SU-DHL-6 (cell line): ENCODE measurements at regions not wholly inside any gene's neighbourhood (a gene's known extent, or its start where the extent isn't known, plus 50 kb on each side); places are given as distances from the start of the nearest gene placed in this dataset.

Experiments used
- H2AFZ ChIP-seq: fragments of 200-600 bp; sonication (generic); 2 replicates; pipeline ENCODE4 v1.6.1; 2014; ENCODE audit warnings: low read depth, mild to moderate bottlenecking, moderate library complexity, mixed read lengths, antibody characterized with exemption, low read length; ENCODE audit not compliant: severe bottlenecking
- H3F3A ChIP-seq: fragments of 200-600 bp; shearing (Covaris generic); 2 replicates; pipeline ENCODE4 v1.6.0; 2016; ENCODE audit warnings: antibody characterized with exemption, mild to moderate bottlenecking; ENCODE audit not compliant: insufficient read depth
- H3K27ac ChIP-seq: fragments of 200-600 bp; sonication (generic); 2 replicates; pipeline ENCODE4 v1.5.1; 2016; ENCODE audit warnings: low read depth, mild to moderate bottlenecking, low read length, moderate library complexity, mixed read lengths
- H3K27me3 ChIP-seq: fragments of 200-600 bp; sonication (generic), shearing (Covaris generic); 2 replicates; pipeline ENCODE4 v1.6.0; 2014; ENCODE audit warnings: mild to moderate bottlenecking, low read length
- H3K36me3 ChIP-seq: fragments of 200-600 bp; sonication (generic); 2 replicates; pipeline ENCODE4 v1.6.1; 2014; ENCODE audit warnings: mild to moderate bottlenecking, low read length, mixed read lengths
- H3K4me2 ChIP-seq: fragments of 300-600, 200-600 bp; shearing (Covaris generic), sonication (generic); 2 replicates; pipeline ENCODE4 v1.6.0; 2014; ENCODE audit warnings: low read length, low read depth, mild to moderate bottlenecking; ENCODE audit not compliant: poor library complexity, severe bottlenecking
- H3K4me3 ChIP-seq: fragments of 200-600 bp; sonication (generic); 2 replicates; pipeline ENCODE4 v1.5.1; 2014; ENCODE audit warnings: antibody characterized with exemption, low read length, mild to moderate bottlenecking, mixed read lengths; ENCODE audit not compliant: insufficient read depth, poor library complexity, severe bottlenecking
- H3K79me2 ChIP-seq: fragments of 200-600 bp; sonication (generic); 2 replicates; pipeline ENCODE4 v1.6.1; 2014; ENCODE audit warnings: mild to moderate bottlenecking, low read length, moderate library complexity; ENCODE audit not compliant: insufficient read depth
- H3K9ac ChIP-seq: fragments of 200-600 bp; sonication (generic); 2 replicates; pipeline ENCODE4 v1.7.0; 2014; ENCODE audit warnings: mild to moderate bottlenecking, low read length
- H3K9me2 ChIP-seq: fragments of 200-600 bp; sonication (generic); replicated peaks from 2 replicates; pipeline ENCODE4 v1.6.1; 2014; ENCODE audit warnings: low read length; ENCODE audit not compliant: insufficient read depth
- H3K9me3 ChIP-seq: fragments of 200-600 bp; sonication (generic); 2 replicates; pipeline ENCODE4 v1.6.1; 2014; ENCODE audit warnings: low read length, mixed read lengths; ENCODE audit not compliant: insufficient read depth
- H4K20me1 ChIP-seq: fragments of 200-600 bp; sonication (generic); 2 replicates; pipeline ENCODE4 v1.6.1; 2014; ENCODE audit warnings: low read depth, mild to moderate bottlenecking, antibody characterized with exemption, low read length, moderate library complexity, mixed read lengths
- EZH2phosphoT487 ChIP-seq: fragments of 200-600 bp; sonication (generic), shearing (Covaris generic); conservative IDR thresholded peaks from 2 replicates; pipeline ENCODE4 v1.6.1; 2018; ENCODE audit warnings: mild to moderate bottlenecking, antibody characterized with exemption, low read length, moderate library complexity, mixed read lengths
- TF ChIP-seq, protein P1 (sequence below): fragments of 200-600 bp; sonication (generic); IDR thresholded peaks from one replicate; pipeline ENCODE4 v1.5.1; 2017; ENCODE audit warnings: antibody characterized with exemption, mild to moderate bottlenecking, low read length, moderate library complexity; ENCODE audit not compliant: insufficient read depth, poor library complexity, severe bottlenecking

DNA sequence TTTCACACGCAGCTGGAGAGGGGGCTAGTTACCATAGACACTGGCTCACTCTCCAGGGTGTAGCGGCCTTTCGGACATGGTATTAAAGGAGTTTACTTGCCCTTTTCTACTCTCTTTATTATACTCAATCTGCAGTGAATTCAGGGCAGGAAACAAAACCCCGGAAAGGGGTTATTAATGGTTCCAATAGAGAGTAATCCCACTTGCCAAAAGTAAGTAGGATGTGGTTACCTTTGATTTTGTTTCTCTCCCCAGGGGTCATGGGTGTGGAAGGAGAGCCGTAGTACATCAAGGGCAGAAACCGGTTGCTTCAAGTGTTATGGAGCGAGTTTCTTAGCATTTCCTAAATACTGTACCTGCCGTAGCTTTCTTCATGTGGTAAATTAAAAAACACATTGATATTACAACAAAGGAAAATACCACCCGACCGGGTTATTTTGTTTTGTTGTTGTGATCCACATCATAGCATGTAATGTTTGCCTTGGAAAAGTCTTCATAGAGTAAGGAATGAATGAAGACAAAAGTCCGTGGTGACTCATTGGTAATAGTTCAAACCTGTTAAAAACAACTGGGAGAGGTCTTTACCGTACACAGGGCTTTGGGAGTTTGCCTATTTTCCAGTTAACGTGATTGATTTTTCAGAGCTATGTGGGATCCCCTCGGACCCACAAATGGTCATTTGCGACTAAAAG lies 71.5 kb downstream of the SLC4A3 start:
- Histone ChIP-seq H3K27ac (no peak overlapping the region), H3K79me2 (no peaks in the 10 kb centered on the region)

DNA sequence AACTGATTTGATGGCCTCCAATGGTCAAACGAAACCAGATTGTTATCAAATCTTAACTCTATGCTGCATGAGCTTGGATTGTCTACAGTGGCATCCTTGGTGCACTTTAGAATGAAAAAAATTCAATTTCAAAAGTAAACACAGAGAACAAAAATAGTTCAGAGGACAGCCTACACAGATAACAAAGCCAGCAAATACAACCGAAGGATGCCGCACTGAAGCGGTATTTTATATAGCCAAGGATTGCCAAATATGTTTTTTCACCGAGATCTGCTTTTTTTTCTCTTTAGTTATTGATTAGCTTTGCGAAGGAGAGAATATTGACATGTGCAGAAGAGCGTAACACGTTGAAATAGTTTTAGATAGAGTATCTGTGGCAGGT lies 72.0 kb downstream of the SLC4A3 start:
- Histone ChIP-seq H3K27ac (no peak overlapping the region), H3K9ac (no peak overlapping the region), H3K9me2 (no peaks in the 10 kb centered on the region), H3K4me3 (no peak overlapping the region), H4K20me1 (no peaks in the 10 kb centered on the region), H3F3A (no peaks in the 10 kb centered on the region), H3K9me3 (no peaks in the 10 kb centered on the region), H2AFZ (no peak overlapping the region), H3K4me2 (no peak overlapping the region), H3K27me3 (no peaks in the 10 kb centered on the region), H3K79me2 (no peaks in the 10 kb centered on the region), H3K36me3 (no peaks in the 10 kb centered on the region)
- TF ChIP-seq EZH2phosphoT487: no peak
- TF ChIP-seq, protein P1, sequence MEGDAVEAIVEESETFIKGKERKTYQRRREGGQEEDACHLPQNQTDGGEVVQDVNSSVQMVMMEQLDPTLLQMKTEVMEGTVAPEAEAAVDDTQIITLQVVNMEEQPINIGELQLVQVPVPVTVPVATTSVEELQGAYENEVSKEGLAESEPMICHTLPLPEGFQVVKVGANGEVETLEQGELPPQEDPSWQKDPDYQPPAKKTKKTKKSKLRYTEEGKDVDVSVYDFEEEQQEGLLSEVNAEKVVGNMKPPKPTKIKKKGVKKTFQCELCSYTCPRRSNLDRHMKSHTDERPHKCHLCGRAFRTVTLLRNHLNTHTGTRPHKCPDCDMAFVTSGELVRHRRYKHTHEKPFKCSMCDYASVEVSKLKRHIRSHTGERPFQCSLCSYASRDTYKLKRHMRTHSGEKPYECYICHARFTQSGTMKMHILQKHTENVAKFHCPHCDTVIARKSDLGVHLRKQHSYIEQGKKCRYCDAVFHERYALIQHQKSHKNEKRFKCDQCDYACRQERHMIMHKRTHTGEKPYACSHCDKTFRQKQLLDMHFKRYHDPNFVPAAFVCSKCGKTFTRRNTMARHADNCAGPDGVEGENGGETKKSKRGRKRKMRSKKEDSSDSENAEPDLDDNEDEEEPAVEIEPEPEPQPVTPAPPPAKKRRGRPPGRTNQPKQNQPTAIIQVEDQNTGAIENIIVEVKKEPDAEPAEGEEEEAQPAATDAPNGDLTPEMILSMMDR: no peak

More for the DNA sequence above, 71.5 kb downstream of the SLC4A3 start:
- no peak overlapping the region for H3K4me2 ChIP-seq
- TF ChIP-seq, protein P1: no peak
- TF ChIP-seq EZH2phosphoT487: no peak
- no peak overlapping the region for H3K9ac ChIP-seq
- H3K9me3 ChIP-seq: no peaks in the 10 kb centered on the region
- H3K36me3 ChIP-seq: no peaks in the 10 kb centered on the region
- no peaks in the 10 kb centered on the region for H4K20me1 ChIP-seq
- H3K4me3 ChIP-seq: no peak overlapping the region
- H3K9me2 ChIP-seq: no peaks in the 10 kb centered on the region
- no peaks in the 10 kb centered on the region for H3K27me3 ChIP-seq
- H2AFZ ChIP-seq: no peak overlapping the region
- no peaks in the 10 kb centered on the region for H3F3A ChIP-seq

- H3K79me2 ChIP-seq: no peaks in the 10 kb centered on the region
- TF ChIP-seq EZH2phosphoT487: no peak
- TF ChIP-seq, protein P1: no peak
- H3K27ac ChIP-seq: no peak overlapping the region
- H3K27me3 ChIP-seq: no peaks in the 10 kb centered on the region
- no peak overlapping the region for H3K4me3 ChIP-seq
- no peaks in the 10 kb centered on the region for H3K9me3 ChIP-seq
- no peaks in the 10 kb centered on the region for H3F3A ChIP-seq
- H3K9ac ChIP-seq: no peak overlapping the region
- no peaks in the 10 kb centered on the region for H3K9me2 ChIP-seq
- no peaks in the 10 kb centered on the region for H3K36me3 ChIP-seq
- H4K20me1 ChIP-seq: no peaks in the 10 kb centered on the region
- no peak overlapping the region for H3K4me2 ChIP-seq
- H2AFZ ChIP-seq: no peak overlapping the region
Observed at GRCh38 chr2:219701847-219702634, 74.6 kb downstream of the SLC4A3 start.
